ENCODE measurements at regions not wholly inside any gene's neighbourhood (a gene's known extent, or its start where the extent isn't known, plus 50 kb on each side); places are given as distances from the start of the nearest gene placed in this dataset.

DNA sequence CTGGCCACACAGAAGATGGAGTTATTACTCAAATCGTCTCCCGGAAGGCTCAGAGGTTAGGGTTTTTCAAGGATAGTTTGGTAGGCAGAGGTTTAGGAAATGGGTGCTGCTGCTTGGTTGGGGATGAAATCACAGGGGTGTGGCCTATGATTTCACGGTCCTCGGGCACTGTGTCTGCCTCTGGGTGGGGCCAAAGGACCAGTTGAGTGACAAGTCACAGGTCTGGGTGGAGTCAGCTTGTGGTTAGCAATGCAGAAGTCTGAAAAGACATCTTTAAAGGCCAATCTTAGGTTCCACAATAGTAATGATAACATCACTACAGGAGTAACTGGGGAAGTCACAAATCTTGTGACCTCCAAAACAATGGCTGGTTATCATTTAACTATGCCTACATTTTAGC, 387.8 kb downstream of the ZNF521 start:
- POLR2A ChIA-PET, result no interaction called here
- CTCF ChIA-PET, result no interaction called here
- DNase-seq (ENCODE audit: low read depth, low spot score), result no peak
- Histone ChIP-seq H3K27ac (ENCODE audit: low read length) (no peak overlapping the region), H3K27me3 (ENCODE audit: control insufficient read depth, insufficient read depth, low read length) (no peaks in the 10 kb centered on the region), H3K9me3 (ENCODE audit: control insufficient read depth, insufficient read depth, low read depth, low read length) (no peaks in the 10 kb centered on the region; the same call in 1 of the 2 replicates), H3K4me3 (ENCODE audit: low read depth in 2 of 2, low read length in 2 of 2) (no peak overlapping the region), H3K4me1 (ENCODE audit: control insufficient read depth, insufficient read depth, low read length) (no peaks in the 10 kb centered on the region), H3K36me3 (ENCODE audit: control insufficient read depth, insufficient read depth, low read length) (no peaks in the 10 kb centered on the region)
- TF ChIP-seq, protein P1, sequence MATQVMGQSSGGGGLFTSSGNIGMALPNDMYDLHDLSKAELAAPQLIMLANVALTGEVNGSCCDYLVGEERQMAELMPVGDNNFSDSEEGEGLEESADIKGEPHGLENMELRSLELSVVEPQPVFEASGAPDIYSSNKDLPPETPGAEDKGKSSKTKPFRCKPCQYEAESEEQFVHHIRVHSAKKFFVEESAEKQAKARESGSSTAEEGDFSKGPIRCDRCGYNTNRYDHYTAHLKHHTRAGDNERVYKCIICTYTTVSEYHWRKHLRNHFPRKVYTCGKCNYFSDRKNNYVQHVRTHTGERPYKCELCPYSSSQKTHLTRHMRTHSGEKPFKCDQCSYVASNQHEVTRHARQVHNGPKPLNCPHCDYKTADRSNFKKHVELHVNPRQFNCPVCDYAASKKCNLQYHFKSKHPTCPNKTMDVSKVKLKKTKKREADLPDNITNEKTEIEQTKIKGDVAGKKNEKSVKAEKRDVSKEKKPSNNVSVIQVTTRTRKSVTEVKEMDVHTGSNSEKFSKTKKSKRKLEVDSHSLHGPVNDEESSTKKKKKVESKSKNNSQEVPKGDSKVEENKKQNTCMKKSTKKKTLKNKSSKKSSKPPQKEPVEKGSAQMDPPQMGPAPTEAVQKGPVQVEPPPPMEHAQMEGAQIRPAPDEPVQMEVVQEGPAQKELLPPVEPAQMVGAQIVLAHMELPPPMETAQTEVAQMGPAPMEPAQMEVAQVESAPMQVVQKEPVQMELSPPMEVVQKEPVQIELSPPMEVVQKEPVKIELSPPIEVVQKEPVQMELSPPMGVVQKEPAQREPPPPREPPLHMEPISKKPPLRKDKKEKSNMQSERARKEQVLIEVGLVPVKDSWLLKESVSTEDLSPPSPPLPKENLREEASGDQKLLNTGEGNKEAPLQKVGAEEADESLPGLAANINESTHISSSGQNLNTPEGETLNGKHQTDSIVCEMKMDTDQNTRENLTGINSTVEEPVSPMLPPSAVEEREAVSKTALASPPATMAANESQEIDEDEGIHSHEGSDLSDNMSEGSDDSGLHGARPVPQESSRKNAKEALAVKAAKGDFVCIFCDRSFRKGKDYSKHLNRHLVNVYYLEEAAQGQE (IDR thresholded peaks at IDR 0.05; ENCODE audit: insufficient read depth in 1 of 2, low read depth in 2 of 2, low read length in 1 of 2), result no peak
- TF ChIP-seq SIN3A (IDR thresholded peaks at IDR 0.05; ENCODE audit: borderline replicate concordance, insufficient read depth, low read depth, low read length) (no peak), TCF7L2 (IDR thresholded peaks at IDR 0.05; ENCODE audit: low read depth, low read length) (no peak), POLR2AphosphoS5 (IDR thresholded peaks at IDR 0.05; ENCODE audit: low read depth, low read length) (no peak)
- TF ChIP-seq, protein P2, sequence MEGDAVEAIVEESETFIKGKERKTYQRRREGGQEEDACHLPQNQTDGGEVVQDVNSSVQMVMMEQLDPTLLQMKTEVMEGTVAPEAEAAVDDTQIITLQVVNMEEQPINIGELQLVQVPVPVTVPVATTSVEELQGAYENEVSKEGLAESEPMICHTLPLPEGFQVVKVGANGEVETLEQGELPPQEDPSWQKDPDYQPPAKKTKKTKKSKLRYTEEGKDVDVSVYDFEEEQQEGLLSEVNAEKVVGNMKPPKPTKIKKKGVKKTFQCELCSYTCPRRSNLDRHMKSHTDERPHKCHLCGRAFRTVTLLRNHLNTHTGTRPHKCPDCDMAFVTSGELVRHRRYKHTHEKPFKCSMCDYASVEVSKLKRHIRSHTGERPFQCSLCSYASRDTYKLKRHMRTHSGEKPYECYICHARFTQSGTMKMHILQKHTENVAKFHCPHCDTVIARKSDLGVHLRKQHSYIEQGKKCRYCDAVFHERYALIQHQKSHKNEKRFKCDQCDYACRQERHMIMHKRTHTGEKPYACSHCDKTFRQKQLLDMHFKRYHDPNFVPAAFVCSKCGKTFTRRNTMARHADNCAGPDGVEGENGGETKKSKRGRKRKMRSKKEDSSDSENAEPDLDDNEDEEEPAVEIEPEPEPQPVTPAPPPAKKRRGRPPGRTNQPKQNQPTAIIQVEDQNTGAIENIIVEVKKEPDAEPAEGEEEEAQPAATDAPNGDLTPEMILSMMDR (IDR thresholded peaks at IDR 0.05), result no peak
- BruUV-seq (replicated peaks), result no TSS peak
- in situ Hi-C loops (cut with HindIII; ENCODE audit: low pct_unique_long_range_greater_than_20kb, low sequenced_read_pairs), result no loop called here
- ATAC-seq, result no peak
- intact Hi-C loops (cut with micrococcal nuclease; ENCODE audit: unreplicated experiment), result no loop called here

DNA sequence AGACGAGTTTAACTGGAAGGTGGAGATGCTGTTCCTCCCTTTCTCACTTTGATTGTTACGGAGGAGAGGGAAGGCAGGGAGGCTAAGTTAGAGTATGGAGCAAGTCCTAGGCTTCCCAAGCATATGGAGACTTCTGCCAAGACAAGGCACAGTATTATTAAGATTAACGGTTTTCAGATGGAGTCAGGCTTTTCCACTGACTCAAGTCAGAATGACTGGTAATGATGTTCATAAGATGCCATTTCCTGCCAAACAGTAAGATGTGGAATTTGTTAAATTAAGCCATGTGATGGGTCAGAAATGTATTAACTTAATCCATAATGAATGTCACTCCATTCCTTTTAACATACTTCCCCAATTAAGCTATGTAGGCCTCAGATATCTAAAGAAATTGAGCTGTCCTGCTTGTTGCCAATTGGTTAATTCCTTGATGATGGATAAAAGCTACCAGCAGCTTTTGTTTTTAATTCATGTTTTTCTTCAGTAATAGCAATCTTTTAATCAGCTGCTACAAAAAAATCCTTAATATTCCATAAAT, 383.7 kb downstream of the ZNF521 start:
- DNase-seq (ENCODE audit: low read depth, low spot score), result no peak
- CTCF ChIA-PET, result no interaction called here
- H3K36me3 ChIP-seq (ENCODE audit: control insufficient read depth, insufficient read depth, low read length), result no peaks in the 10 kb centered on the region
- no peaks in the 10 kb centered on the region; the same call in 1 of the 2 replicates for H3K9me3 ChIP-seq (ENCODE audit: control insufficient read depth, insufficient read depth, low read depth, low read length)
- intact Hi-C loops (cut with micrococcal nuclease; ENCODE audit: unreplicated experiment), result no loop called here
- no peaks in the 10 kb centered on the region for H3K27me3 ChIP-seq (ENCODE audit: control insufficient read depth, insufficient read depth, low read length)
- POLR2A ChIA-PET, result no interaction called here
- in situ Hi-C loops (cut with HindIII; ENCODE audit: low pct_unique_long_range_greater_than_20kb, low sequenced_read_pairs), result no loop called here
- BruUV-seq (replicated peaks), result no TSS peak
- H3K4me3 ChIP-seq (ENCODE audit: low read depth in 2 of 2, low read length in 2 of 2), result no peak overlapping the region
- no peak for ATAC-seq
- H3K27ac ChIP-seq (ENCODE audit: low read length), result no peak overlapping the region
- TF ChIP-seq, protein P1 (IDR thresholded peaks at IDR 0.05; ENCODE audit: insufficient read depth in 1 of 2, low read depth in 2 of 2, low read length in 1 of 2), result no peak
- TF ChIP-seq TCF7L2 (IDR thresholded peaks at IDR 0.05; ENCODE audit: low read depth, low read length), result no peak
- TF ChIP-seq, protein P2 (IDR thresholded peaks at IDR 0.05), result no peak
- no peak for TF ChIP-seq POLR2AphosphoS5 (IDR thresholded peaks at IDR 0.05; ENCODE audit: low read depth, low read length)
- TF ChIP-seq SIN3A (IDR thresholded peaks at IDR 0.05; ENCODE audit: borderline replicate concordance, insufficient read depth, low read depth, low read length), result no peak
- H3K4me1 ChIP-seq (ENCODE audit: control insufficient read depth, insufficient read depth, low read length), result no peaks in the 10 kb centered on the region
